NCI-H146 treated with DMSO at 0.1 percent for 48 hours (cell line): ENCODE measurements at regions not wholly inside any gene's neighbourhood (a gene's known extent, or its start where the extent isn't known, plus 50 kb on each side); places are given as distances from the start of the nearest gene placed in this dataset.

ENCODE experiments used
- DNase-seq: peaks from one replicate; lab custom pipeline; 2025; ENCODE audit not compliant: unreplicated experiment; lab: John Stamatoyannopoulos, UW

DNA sequence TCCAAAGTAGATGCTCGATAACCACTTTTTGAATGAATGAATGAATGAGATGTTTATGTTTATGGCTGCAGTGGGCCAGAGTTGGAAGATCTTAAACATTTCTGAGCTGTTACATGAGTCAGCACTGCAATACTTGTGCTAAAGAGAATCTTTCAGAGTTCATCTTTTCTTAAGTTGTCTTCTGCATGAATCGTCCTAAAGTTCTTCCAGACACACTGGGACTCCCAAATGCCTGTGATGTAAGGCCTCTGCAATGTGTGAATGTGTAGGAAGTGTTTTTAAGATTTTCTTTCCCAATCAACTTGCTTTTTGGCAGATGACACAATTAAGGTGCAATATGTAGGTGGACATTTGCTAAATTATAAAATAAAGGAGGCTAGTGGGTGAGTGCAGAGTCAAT lies 50.3 kb upstream of the TRIM9 start:
- no peak for DNase-seq

GRCh38 chr14:51147183-51147582 lies 52.3 kb upstream of the TRIM9 start:
- no peak for DNase-seq

- DNase-seq = no peak
Observed at GRCh38 chr14:51155326-51155725, 60.4 kb upstream of the TRIM9 start.

GRCh38 chr14:51157012-51157411 lies 62.1 kb upstream of the TRIM9 start:
- peak; percentile 9 for DNase-seq

DNA sequence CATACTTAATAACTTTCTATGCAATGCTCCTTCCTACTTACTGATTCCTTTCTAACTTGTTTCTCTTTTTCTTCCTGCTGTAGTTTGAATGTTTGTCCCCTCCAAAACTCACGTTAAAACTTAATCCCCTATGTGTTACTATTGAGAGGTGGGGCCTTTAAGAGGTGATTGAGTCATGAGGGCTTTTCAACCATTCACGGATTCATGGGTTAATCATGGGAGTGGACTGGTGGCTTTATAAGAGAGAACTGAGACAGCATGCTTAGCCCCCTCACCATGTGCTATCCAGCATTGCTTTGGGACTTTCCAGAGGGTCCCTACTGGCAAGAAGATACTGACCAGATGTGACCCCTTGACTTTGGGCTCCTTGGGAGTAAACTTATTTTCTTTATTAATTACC lies 66.0 kb upstream of the TRIM9 start:
- DNase-seq = no peak

GRCh38 chr14:51165415-51165814 lies 70.5 kb upstream of the TRIM9 start:
- no peak for DNase-seq

DNA sequence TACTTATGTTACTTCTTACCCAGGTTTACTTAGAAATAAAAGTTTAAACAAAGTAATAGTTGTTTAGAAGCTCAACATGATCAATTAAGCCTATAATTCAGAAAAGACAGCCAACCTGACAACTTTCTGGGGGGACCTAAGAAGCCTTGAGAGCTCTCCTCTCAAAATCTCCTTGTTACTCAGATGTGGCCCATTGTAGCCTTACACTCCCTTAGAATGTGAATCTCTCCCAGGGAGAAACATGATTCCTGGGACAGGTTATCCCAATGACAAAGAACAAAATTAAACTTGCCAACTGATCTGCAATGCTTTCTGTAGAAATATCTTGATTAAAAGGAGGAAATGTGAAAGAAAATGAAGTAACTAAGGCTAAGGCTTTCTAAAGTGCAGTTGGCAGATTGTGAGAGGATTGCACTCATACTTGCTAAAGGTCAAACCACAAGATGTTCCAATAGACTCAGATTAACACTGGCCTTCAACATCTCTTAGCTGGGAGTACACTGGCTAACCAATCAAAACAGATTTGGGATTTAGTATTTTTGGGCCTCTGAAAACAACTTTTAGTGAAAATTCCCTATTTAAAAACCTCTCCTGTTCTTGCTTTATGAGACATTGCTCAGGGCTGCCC lies 72.3 kb upstream of the TMX1 start:
- no peak for DNase-seq

DNA sequence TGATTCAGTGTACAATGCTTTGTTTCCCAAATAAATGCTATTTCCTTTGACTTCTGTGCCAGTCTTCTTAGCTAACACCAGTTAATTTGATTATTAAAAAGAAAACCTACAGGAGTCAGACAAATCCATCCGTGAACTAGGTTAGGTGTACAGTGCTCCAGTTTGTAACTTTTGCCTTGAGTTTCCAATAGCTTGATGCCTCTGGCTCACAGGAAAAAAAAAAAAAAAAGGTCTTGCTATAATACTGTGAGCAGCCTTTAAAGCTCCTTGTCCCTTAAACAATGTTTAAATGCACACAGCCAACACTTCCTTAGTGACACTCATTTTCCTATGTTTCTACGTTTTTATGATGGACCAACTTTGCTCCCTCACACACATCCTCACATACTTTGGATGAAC lies 71.8 kb upstream of the TMX1 start:
- DNase-seq = no peak

DNA sequence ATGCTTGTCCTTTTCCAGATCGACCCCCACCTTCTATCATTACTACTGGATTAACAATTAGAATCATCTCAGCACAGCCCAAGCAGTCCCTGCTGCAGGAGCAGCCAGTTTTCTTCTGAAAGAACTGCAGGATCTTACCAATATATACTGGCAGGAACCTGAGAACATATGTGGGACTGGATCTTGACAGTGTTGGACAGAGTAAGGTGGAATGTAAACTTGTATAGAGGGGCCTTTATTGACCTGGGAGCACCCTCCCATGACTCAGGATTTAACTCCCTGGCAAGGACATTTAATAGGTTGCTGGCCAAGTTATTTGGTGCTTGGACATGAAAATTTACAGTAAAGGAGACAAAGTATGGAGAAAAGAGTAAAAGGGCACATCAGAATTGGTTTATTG lies 66.2 kb upstream of the TMX1 start:
- DNase-seq = no peak

DNA sequence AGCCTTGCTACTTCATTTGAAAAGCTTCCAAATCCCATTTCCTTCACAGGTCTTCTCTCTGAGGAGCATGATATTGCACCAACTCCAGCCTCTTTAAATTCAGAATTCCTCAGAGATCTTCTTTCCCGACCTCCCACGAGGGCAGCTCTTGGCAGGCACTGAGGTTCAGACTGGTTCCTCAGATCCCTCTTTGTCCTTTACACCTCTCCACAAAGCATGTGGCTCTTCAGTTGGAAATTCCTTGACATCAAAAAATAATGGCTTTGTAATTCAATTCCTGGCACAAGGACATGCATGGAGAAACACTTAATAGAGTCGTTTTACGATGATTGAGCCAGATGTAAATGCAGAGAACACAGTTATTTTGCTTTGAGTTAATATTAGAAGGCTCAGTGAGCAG lies 63.2 kb upstream of the TMX1 start:
- DNase-seq = no peak

DNA sequence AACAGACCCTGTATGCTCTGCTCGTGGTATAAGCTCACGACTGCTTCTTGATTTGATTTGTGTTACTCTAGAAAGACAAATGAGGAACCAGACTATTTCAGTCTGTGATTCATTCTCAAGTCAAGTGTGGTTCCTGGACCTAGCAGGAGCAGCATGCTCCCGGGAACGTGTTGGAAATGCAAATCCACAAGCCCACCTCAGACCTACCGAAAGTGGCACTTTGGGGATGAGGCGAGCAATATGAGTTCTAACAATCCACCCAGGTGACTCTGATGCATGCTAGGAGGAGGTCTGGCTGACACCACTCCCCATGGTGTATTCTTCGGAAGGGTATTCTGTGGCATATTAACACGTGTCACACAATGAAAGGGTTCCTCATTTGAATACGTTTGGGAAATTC lies 59.5 kb upstream of the TMX1 start:
- no peak for DNase-seq

DNA sequence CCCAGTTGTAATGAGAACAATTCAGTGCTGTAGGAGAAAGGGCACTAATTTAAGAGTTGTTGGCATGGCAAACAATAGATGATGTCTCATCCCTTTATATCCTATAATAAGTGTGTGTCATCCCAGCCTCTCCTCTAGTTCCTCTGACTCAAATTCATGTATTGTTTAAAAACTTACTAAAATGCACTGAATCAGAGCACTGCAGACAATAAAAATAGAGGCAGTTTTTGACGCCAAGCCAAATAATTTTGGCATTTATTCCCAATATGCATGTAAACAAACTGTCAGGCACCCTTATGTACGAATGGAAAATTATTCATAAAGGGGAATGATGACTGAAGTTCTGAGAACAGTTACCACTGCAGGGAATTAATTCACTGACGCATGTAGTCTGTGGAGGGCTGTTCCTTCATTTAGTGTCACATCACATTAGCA lies 57.9 kb upstream of the TMX1 start:
- DNase-seq = no peak

DNA sequence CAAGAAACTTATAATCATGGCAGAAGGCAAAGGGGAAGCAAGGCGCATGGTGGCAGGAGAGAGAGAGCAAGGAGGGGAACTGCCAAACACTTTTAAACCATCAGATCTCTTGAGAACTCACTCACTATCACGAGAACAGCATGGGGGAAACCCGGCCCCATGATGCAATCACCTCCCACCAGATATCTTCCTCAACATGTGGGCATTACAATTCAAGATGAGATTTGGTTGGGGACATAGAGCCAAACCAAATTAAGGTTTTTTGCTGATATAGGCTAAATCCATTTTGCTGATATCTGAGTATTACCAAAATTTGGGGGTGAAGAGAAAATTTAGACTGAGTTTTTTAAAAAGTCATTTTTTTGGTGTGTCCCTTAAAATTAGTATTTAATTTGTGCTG lies 54.9 kb upstream of the TMX1 start:
- no peak for DNase-seq

DNA sequence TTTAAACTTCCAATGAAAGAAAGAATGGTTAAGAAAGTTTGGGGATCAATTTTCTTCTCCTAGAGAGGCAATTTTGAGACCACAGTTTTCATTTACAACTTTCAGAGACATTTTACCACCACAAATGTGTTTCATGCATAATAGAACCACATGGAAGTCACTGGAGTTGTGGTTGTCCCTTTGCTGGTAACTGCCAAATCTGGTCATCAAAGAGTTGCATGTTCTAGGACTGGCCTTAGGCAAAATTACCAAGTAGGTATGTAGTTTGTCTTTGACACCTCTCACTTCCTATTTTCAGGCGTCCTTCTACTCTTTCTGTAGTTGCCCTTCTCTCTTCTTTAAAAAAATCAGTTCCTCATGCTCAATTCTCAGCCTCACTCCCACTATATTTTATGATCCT lies 54.3 kb upstream of the TMX1 start:
- DNase-seq = no peak

DNA sequence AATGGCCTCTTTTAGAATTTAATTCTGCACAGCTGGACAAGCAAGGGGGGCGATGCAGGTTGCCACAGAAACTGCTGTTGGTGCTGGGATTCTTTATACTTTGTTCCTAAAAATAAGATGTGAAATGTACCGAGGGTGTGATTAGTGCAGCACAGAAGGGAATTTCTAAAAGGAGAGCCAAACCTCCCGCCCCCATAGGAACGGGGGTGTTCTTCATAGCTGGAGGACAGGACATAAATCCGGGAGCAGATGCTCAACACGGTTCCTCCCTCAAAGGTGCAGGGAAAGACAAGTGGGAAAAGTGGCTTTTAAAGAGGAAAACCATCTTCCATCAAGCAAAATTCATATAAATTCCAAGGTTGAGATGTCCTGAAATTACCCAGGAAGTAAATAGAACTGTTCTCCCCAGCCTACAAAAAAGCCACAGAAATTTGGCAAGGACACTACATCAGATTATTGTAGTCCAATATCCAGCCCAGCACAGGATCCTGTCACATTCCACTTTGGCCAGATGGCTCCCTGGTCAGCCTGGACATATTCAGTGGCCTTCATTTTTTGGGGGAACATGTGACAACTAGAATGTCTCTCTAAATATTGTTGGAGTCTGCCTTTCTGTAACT lies 51.4 kb upstream of the TMX1 start:
- no peak for DNase-seq

- no peak for DNase-seq
Observed at GRCh38 chr14:51189600-51190376, 50.3 kb upstream of the TMX1 start.
